IPS-18a (cell line): ENCODE measurements at regions not wholly inside any gene's neighbourhood (a gene's known extent, or its start where the extent isn't known, plus 50 kb on each side); places are given as distances from the start of the nearest gene placed in this dataset.
"Not testable (repeated sequence)": the region's sequence is repeated elsewhere in the genome, so short reads cannot be mapped to it uniquely, and the experiment has no call there.

ENCODE experiments used
- H3K27ac ChIP-seq: one replicate; pipeline ENCODE4 v1.5.1; 2013; ENCODE audit warnings: low read length
- H3K27me3 ChIP-seq: one replicate; pipeline ENCODE4 v1.6.1; 2013; ENCODE audit warnings: mild to moderate bottlenecking, low read length; ENCODE audit not compliant: control insufficient read depth, insufficient read depth
- H3K36me3 ChIP-seq: one replicate; pipeline ENCODE4 v1.6.1; 2013; ENCODE audit warnings: low read depth, low read length; ENCODE audit not compliant: control insufficient read depth
- H3K4me1 ChIP-seq: one replicate; pipeline ENCODE4 v1.6.1; 2013; ENCODE audit warnings: low read depth, low read length; ENCODE audit not compliant: control insufficient read depth
- H3K4me3 ChIP-seq: one replicate; pipeline ENCODE4 v1.5.1; 2013; ENCODE audit warnings: low read length
- H3K9ac ChIP-seq: one replicate; pipeline ENCODE4 v1.6.1; 2013; ENCODE audit warnings: mild to moderate bottlenecking, low read length, moderate library complexity
- H3K9me3 ChIP-seq: one replicate; pipeline ENCODE4 v1.6.1; 2013; ENCODE audit warnings: low read depth, low read length; ENCODE audit not compliant: control insufficient read depth

- Histone ChIP-seq H3K36me3 (no peaks in the 10 kb centered on the region), H3K27ac (no peak overlapping the region), H3K27me3 (no peaks in the 10 kb centered on the region), H3K9me3 (no peaks in the 10 kb centered on the region), H3K9ac (no peak overlapping the region), H3K4me3 (no peak overlapping the region), H3K4me1 (no peaks in the 10 kb centered on the region)
Measured at GRCh38 chr5:92554447-92555085, 1026.5 kb downstream of the NR2F1-AS1 start.

GRCh38 chr5:92553326-92553725 is 1027.7 kb downstream of the NR2F1-AS1 start:
- Histone ChIP-seq H3K36me3 (no peaks in the 10 kb centered on the region), H3K9ac (no peak overlapping the region), H3K27ac (no peak overlapping the region), H3K4me3 (no peak overlapping the region), H3K4me1 (no peaks in the 10 kb centered on the region), H3K9me3 (no peaks in the 10 kb centered on the region), H3K27me3 (no peaks in the 10 kb centered on the region)

- H3K9me3 ChIP-seq, result no peaks in the 10 kb centered on the region
- H3K27me3 ChIP-seq, result no peaks in the 10 kb centered on the region
- H3K9ac ChIP-seq, result no peak overlapping the region
- H3K36me3 ChIP-seq, result no peaks in the 10 kb centered on the region
- no peaks in the 10 kb centered on the region for H3K4me1 ChIP-seq
- H3K27ac ChIP-seq, result no peak overlapping the region
- H3K4me3 ChIP-seq, result no peak overlapping the region
Measured at GRCh38 chr5:92552206-92553160, 1028.5 kb downstream of the NR2F1-AS1 start.

GRCh38 chr5:92548346-92548745 is 1032.7 kb downstream of the NR2F1-AS1 start:
- H3K9me3 ChIP-seq, result no peaks in the 10 kb centered on the region
- no peak overlapping the region for H3K9ac ChIP-seq
- H3K4me3 ChIP-seq, result no peak overlapping the region
- H3K27ac ChIP-seq, result no peak overlapping the region
- H3K36me3 ChIP-seq, result no peaks in the 10 kb centered on the region
- H3K4me1 ChIP-seq, result no peaks in the 10 kb centered on the region
- H3K27me3 ChIP-seq, result no peaks in the 10 kb centered on the region

- Histone ChIP-seq H3K27me3 (no peaks in the 10 kb centered on the region), H3K4me3 (no peak overlapping the region), H3K9me3 (no peaks in the 10 kb centered on the region), H3K4me1 (no peaks in the 10 kb centered on the region), H3K27ac (no peak overlapping the region), H3K9ac (no peak overlapping the region), H3K36me3 (no peaks in the 10 kb centered on the region)
Measured at GRCh38 chr5:92544596-92544995, 1036.4 kb downstream of the NR2F1-AS1 start.

GRCh38 chr5:92544036-92544435 is 1037.0 kb downstream of the NR2F1-AS1 start:
- H3K27ac ChIP-seq, result no peak overlapping the region

DNA sequence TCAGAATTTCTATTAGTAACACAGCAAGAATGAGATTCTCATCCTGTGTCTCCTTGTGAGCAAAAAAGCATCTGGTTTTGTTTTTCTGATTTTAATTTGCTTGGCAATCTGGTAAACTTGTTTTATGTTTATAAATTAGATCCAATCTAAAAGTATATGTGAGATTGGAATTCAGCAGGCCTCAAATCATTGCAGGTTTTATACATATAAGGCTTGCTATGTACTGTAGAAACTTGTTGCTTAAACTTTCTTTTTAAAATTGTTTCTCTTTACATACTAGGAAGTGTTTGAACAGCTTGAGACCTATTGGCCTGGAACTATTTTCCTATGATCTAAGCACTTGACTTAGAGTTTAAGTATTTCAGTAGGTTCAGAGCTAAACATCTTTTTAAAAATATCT is 1037.8 kb downstream of the NR2F1-AS1 start:
- no peaks in the 10 kb centered on the region for H3K27me3 ChIP-seq
- no peak overlapping the region for H3K27ac ChIP-seq
- no peaks in the 10 kb centered on the region for H3K4me1 ChIP-seq
- no peak overlapping the region for H3K4me3 ChIP-seq
- H3K9me3 ChIP-seq, result no peaks in the 10 kb centered on the region
- no peaks in the 10 kb centered on the region for H3K36me3 ChIP-seq
- no peak overlapping the region for H3K9ac ChIP-seq

More at GRCh38 chr5:92544036-92544435, 1037.0 kb downstream of the NR2F1-AS1 start:
- Histone ChIP-seq H3K36me3 (no peaks in the 10 kb centered on the region), H3K9ac (no peak overlapping the region), H3K27me3 (no peaks in the 10 kb centered on the region), H3K4me1 (no peaks in the 10 kb centered on the region), H3K4me3 (no peak overlapping the region), H3K9me3 (no peaks in the 10 kb centered on the region)

- H3K4me1 ChIP-seq, H3K36me3 ChIP-seq, H3K9me3 ChIP-seq, H3K27me3 ChIP-seq, H3K9ac ChIP-seq, H3K27ac ChIP-seq, H3K4me3 ChIP-seq: not testable (repeated sequence)
Measured at GRCh38 chr5:92542017-92542416, 1039.0 kb downstream of the NR2F1-AS1 start.

GRCh38 chr5:92527311-92528078 is 1053.5 kb downstream of the NR2F1-AS1 start:
- H3K9ac ChIP-seq, result no peak overlapping the region
- H3K27ac ChIP-seq, result no peak overlapping the region

GRCh38 chr5:92525131-92525530 is 1055.9 kb downstream of the NR2F1-AS1 start:
- H3K4me3 ChIP-seq, result no peak overlapping the region
- H3K27me3 ChIP-seq, result no peaks in the 10 kb centered on the region
- H3K4me1 ChIP-seq, result no peaks in the 10 kb centered on the region
- H3K36me3 ChIP-seq, result no peaks in the 10 kb centered on the region
- no peak overlapping the region for H3K9ac ChIP-seq
- no peaks in the 10 kb centered on the region for H3K9me3 ChIP-seq
- H3K27ac ChIP-seq, result no peak overlapping the region

More at GRCh38 chr5:92527311-92528078, 1053.5 kb downstream of the NR2F1-AS1 start:
- Histone ChIP-seq H3K4me1 (no peaks in the 10 kb centered on the region), H3K9me3 (no peaks in the 10 kb centered on the region), H3K4me3 (no peak overlapping the region), H3K36me3 (no peaks in the 10 kb centered on the region), H3K27me3 (no peaks in the 10 kb centered on the region)

DNA sequence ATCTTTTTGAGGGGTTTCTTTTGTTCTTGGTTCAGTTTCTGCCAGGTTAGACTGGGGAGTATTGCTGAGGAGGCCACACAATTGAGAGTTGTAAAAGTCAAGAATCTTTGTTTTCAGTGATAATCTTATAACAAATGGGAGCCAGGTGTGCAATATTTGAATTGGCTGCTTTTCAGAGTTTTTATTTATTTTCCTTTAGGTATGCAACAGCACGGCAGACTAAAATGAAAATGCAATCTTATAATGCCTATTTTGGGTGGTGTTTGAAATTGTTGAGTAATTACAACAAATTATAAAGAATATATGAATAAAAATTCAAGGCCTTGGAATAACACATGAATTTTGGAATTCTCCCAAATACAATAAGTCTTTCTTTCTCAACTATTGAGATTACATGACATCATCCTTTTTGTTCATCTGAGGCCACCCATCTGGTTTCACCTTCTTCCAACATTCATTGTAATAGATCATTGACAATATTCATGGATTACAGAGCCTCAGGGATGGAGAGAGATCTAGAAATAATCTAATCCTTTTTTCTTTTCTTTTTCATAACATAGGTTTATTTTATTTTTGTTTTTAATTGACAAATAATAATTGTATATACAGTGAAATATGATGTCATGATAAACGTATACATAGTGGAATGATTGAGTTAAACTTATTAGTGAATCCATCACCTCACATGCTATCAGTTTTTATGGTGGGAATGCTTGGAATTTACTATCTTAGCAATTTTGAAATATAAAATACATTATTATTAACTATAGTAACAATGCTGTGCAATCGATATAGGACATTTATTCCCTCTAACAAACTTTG is 1061.0 kb downstream of the NR2F1-AS1 start:
- Histone ChIP-seq H3K9me3 (no peaks in the 10 kb centered on the region), H3K4me3 (no peak overlapping the region), H3K27me3 (no peaks in the 10 kb centered on the region), H3K36me3 (no peaks in the 10 kb centered on the region), H3K4me1 (no peaks in the 10 kb centered on the region), H3K9ac (no peak overlapping the region), H3K27ac (no peak overlapping the region)
